ENCODE measurements at regions not wholly inside any gene's neighbourhood (a gene's known extent, or its start where the extent isn't known, plus 50 kb on each side); places are given as distances from the start of the nearest gene placed in this dataset.

DNA sequence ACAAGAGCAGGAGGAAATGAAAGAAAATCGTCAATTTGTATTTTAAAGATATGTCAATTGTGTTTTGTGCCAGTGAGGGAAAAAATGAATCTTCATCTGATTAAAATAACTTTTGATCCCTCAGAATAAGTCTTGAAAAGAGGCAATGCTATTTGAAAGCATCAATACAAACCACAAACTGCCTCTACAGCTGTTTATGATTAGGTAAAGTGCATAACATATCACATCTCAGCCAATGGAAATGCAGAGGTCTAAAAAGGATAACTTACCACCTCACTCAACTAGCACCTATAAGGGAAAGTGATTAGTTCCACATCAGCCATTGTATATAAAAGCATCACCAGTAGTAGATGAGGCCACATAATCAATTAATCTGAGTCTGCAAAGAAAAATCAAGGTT is 492.2 kb upstream of the CDH2 start:
- no peak for DNase-seq (ENCODE audit: extremely low read depth, low read depth)
- TF ChIP-seq, protein P1, sequence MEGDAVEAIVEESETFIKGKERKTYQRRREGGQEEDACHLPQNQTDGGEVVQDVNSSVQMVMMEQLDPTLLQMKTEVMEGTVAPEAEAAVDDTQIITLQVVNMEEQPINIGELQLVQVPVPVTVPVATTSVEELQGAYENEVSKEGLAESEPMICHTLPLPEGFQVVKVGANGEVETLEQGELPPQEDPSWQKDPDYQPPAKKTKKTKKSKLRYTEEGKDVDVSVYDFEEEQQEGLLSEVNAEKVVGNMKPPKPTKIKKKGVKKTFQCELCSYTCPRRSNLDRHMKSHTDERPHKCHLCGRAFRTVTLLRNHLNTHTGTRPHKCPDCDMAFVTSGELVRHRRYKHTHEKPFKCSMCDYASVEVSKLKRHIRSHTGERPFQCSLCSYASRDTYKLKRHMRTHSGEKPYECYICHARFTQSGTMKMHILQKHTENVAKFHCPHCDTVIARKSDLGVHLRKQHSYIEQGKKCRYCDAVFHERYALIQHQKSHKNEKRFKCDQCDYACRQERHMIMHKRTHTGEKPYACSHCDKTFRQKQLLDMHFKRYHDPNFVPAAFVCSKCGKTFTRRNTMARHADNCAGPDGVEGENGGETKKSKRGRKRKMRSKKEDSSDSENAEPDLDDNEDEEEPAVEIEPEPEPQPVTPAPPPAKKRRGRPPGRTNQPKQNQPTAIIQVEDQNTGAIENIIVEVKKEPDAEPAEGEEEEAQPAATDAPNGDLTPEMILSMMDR (IDR thresholded peaks at IDR 0.05; ENCODE audit: low read depth, low read length), result no peak

DNA sequence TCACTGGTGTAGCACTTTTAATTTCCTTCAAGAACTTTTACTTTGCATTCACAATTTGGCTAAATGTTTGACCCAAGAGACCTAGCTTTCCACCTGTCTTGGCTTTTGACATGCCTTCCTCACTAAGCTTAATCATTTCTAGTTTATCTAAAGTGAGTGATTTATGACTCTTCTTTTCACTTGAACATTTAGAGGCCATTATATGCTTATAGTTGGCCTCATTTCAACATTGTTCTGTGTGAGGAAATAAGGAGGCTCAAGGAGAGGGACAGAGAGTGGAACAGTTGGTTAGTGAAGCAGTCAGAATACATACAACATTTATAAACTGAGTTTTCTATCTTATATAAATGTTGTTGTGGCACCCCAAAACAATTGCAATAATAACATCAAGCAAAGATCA is 489.3 kb upstream of the CDH2 start:
- no peak for DNase-seq (ENCODE audit: extremely low read depth, low read depth)
- TF ChIP-seq, protein P1 (IDR thresholded peaks at IDR 0.05; ENCODE audit: low read depth, low read length), result no peak

DNA sequence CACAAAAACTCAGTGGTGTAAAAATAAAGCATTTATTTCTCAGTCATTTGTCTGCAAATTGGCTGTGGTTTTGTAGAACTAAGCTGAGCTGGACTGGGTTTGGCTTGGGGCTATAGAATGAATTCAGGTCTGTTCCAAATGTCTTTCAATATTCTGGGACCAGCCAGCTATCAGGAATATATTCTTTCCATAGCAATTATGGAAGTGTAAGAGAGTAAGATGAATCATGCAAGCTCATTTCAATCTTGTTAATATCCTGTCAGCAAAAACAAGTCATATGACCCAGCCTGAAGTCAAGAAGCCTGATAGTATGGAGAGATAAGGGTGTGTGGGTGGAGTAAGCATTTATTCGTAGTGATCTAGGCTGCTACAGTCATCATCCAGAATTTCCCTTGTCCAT is 481.0 kb upstream of the CDH2 start:
- no peak for DNase-seq (ENCODE audit: extremely low read depth, low read depth)
- TF ChIP-seq, protein P1 (IDR thresholded peaks at IDR 0.05; ENCODE audit: low read depth, low read length), result no peak

GRCh38 chr18:28652654-28653053 is 475.7 kb upstream of the CDH2 start:
- DNase-seq (ENCODE audit: extremely low read depth, low read depth), result no peak
- TF ChIP-seq, protein P1 (IDR thresholded peaks at IDR 0.05; ENCODE audit: low read depth, low read length), result no peak

DNA sequence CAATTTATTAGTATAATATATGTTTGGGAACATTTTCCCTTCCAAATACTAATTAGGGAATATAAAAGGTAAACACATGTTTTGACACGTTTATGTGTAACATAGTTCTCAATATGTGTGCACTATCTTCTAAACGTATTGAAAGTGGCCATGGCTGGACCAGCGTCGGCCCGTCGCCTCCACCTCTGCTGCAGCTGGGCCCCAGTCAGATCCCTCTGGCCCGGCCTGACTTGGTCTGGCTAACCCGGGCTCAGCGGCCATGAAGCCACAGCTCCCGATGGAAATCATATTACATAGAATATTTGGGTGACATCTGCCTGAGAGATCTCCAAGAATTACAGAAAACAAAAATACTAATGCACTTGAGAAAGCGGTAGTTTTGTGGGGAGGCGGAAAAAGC is 474.4 kb upstream of the CDH2 start:
- DNase-seq (ENCODE audit: extremely low read depth, low read depth), result no peak
- TF ChIP-seq, protein P1 (IDR thresholded peaks at IDR 0.05; ENCODE audit: low read depth, low read length), result no peak

- TF ChIP-seq, protein P1 (IDR thresholded peaks at IDR 0.05; ENCODE audit: low read depth, low read length), result no peak
- DNase-seq (ENCODE audit: extremely low read depth, low read depth), result no peak
These were observed 473.9 kb upstream of the CDH2 start for GRCh38 chr18:28650860-28651259.

GRCh38 chr18:28647961-28648360 is 471.0 kb upstream of the CDH2 start:
- DNase-seq (ENCODE audit: extremely low read depth, low read depth), result no peak
- TF ChIP-seq, protein P1 (IDR thresholded peaks at IDR 0.05; ENCODE audit: low read depth, low read length), result no peak
